Lung (tissue), 11 donors: ENCODE measurements at regions not wholly inside any gene's neighbourhood (a gene's known extent, or its start where the extent isn't known, plus 50 kb on each side); places are given as distances from the start of the nearest gene placed in this dataset.

Experiments
- ATAC-seq: fragments of 200-7000 bp; cut with Tn5 transposase; one replicate; pipeline ENCODE4 v1.9.1; 2020; ENCODE audit warnings: moderate number of reproducible peaks; ENCODE audit not compliant: insufficient read depth, low FRiP score
- DNase-seq, 3 donors: peaks; one replicate each; pipeline ENCODE4 v3.0.0-alpha.2; 2013 to 2017
- H3K27ac ChIP-seq, 2 donors: one replicate each; pipeline ENCODE4 v1.5.1; 2013; ENCODE audit warnings: mild to moderate bottlenecking in 2 of 2, moderate library complexity in 2 of 2, control low read depth in 1 of 2, inconsistent platforms in 1 of 2, low read depth in 1 of 2, low read length in 1 of 2
- H3K27me3 ChIP-seq, 3 donors: one replicate each; pipeline ENCODE4 v1.5.1; 2013; ENCODE audit warnings: low read length in 2 of 3; ENCODE audit not compliant: control insufficient read depth in 3 of 3, insufficient read depth in 3 of 3
- H3K36me3 ChIP-seq, 4 donors: one replicate each; pipeline ENCODE4 v1.5.1; 2013; ENCODE audit warnings: low read length in 4 of 4, mild to moderate bottlenecking in 1 of 4, moderate library complexity in 1 of 4; ENCODE audit not compliant: control insufficient read depth in 4 of 4, insufficient read depth in 4 of 4
- H3K4me1 ChIP-seq, 5 donors: one replicate each; pipeline ENCODE4 v1.5.1; 2013; ENCODE audit warnings: low read length in 5 of 5, mild to moderate bottlenecking in 2 of 5, moderate library complexity in 1 of 5; ENCODE audit not compliant: control insufficient read depth in 5 of 5, insufficient read depth in 5 of 5
- H3K4me3 ChIP-seq: one replicate; pipeline ENCODE4 v1.5.1; 2013; ENCODE audit warnings: mild to moderate bottlenecking, control low read depth, moderate library complexity
- H3K9ac ChIP-seq, 2 donors: one replicate each; pipeline ENCODE4 v1.5.1; 2013; ENCODE audit warnings: low read length in 2 of 2, control low read depth in 1 of 2; ENCODE audit not compliant: insufficient read depth in 1 of 2
- H3K9me3 ChIP-seq, 4 donors: one replicate each; pipeline ENCODE4 v1.5.1; 2013; ENCODE audit warnings: low read length in 3 of 4, mild to moderate bottlenecking in 1 of 4, moderate library complexity in 1 of 4; ENCODE audit not compliant: control insufficient read depth in 4 of 4, insufficient read depth in 3 of 4
- CTCF ChIP-seq: IDR thresholded peaks from 2 replicates; pipeline ENCODE4 v1.5.1; 2012; ENCODE audit warnings: mild to moderate bottlenecking; ENCODE audit errors: control extremely low read depth, extremely low read depth
- WGBS, 2 donors: extraction: QIAGEN DNeasy Blood & Tissue Kit; methylation state at CpG; one replicate each; pipeline ENCODE4 v1.1.7; 2013; 5-methylcytosine and 5-hydroxymethylcytosine counted together
- donor health status: control.
- donor health status: control.
- donor health status: Bipolar disorder and iron deficiency.
- donor health status: healthy.
- donor health status: DM: yes; HTN: yes; CAD: no.

- Histone ChIP-seq H3K4me1 (peaks cover 0 to 40% (median 4%) of the 10 kb centered on the region in 5 donors), H3K27me3 (no peaks in the 10 kb centered on the region), H3K27ac (no peak overlapping the region), H3K9me3 (no peaks in the 10 kb centered on the region), H3K4me3 (no peak overlapping the region), H3K9ac (no peak overlapping the region), H3K36me3 (no peaks in the 10 kb centered on the region)
- no peak for DNase-seq
- TF ChIP-seq CTCF: no peak
- 86% methylated on average over 8 of the region's 8 CpGs for WGBS, 2 donors
- no peak for ATAC-seq
Observed at GRCh38 chr3:194080913-194081800, 54.8 kb upstream of the HES1 start.

GRCh38 chr3:194081826-194082225 is 54.1 kb upstream of the HES1 start:
- no peak overlapping the region for H3K4me3 ChIP-seq
- TF ChIP-seq CTCF: no peak
- 99% methylated on average over 5 of the region's 5 CpGs for WGBS, 2 donors
- H3K9me3 ChIP-seq: no peaks in the 10 kb centered on the region
- ATAC-seq: no peak
- H3K36me3 ChIP-seq: no peaks in the 10 kb centered on the region
- no peak for DNase-seq
- peaks cover 0 to 47% (median 7%) of the 10 kb centered on the region in 5 donors for H3K4me1 ChIP-seq
- no peak overlapping the region for H3K27ac ChIP-seq
- no peaks in the 10 kb centered on the region for H3K27me3 ChIP-seq
- no peak overlapping the region for H3K9ac ChIP-seq

GRCh38 chr3:194082743-194083636 is 53.0 kb upstream of the HES1 start:
- no peaks in the 10 kb centered on the region for H3K36me3 ChIP-seq
- no peaks in the 10 kb centered on the region for H3K9me3 ChIP-seq
- no peak for TF ChIP-seq CTCF
- DNase-seq (peak; percentile 42 to 70 (median 55)), ATAC-seq (no peak)
- 74 to 75% methylated on average over 18 of the region's 18 CpGs for WGBS, 2 donors
- no peaks in the 10 kb centered on the region for H3K27me3 ChIP-seq
- no peak overlapping the region for H3K27ac ChIP-seq
- no peak overlapping the region for H3K4me3 ChIP-seq
- no peak overlapping the region for H3K9ac ChIP-seq
- H3K4me1 ChIP-seq: peaks cover 0 to 50% (median 7%) of the 10 kb centered on the region in 5 donors
